Esophagus muscularis mucosa (tissue), 4 donors: ENCODE measurements at regions not wholly inside any gene's neighbourhood (a gene's known extent, or its start where the extent isn't known, plus 50 kb on each side); places are given as distances from the start of the nearest gene placed in this dataset.

Experiments used
- DNase-seq: peaks from one replicate; pipeline ENCODE4 v3.0.0-alpha.2; 2017; ENCODE audit errors: extremely low spot score
- H3K27ac ChIP-seq, 4 donors: fragments of 200-600 bp; sonication (generic); replicated peaks in 1 of 4; 1 replicate in 3 of 4; 2 replicates in 1 of 4; pipeline ENCODE4 v1.5.1; 2016 to 2019; ENCODE audit warnings: mild to moderate bottlenecking in 1 of 4
- H3K27me3 ChIP-seq, 4 donors: fragments of 200-600 bp; sonication (generic); one replicate each; pipeline versions ENCODE4 v1.5.1 to v1.6.0; 2016 to 2019
- H3K36me3 ChIP-seq, 4 donors: fragments of 200-600 bp; sonication (generic); one replicate each; pipeline ENCODE4 v1.5.1; 2016 to 2019
- H3K4me1 ChIP-seq, 4 donors: fragments of 200-600 bp; sonication (generic); one replicate each; pipeline ENCODE4 v1.5.1; 2016 to 2019
- H3K4me3 ChIP-seq, 4 donors: fragments of 200-600 bp; sonication (generic); 1 replicate in 2 of 4; 2 replicates in 2 of 4; pipeline ENCODE4 v1.5.1; 2016 to 2019; ENCODE audit warnings: mild to moderate bottlenecking in 4 of 4, moderate library complexity in 1 of 4
- H3K9me3 ChIP-seq, 4 donors: fragments of 200-600 bp; sonication (generic); 1 replicate in 3 of 4; 2 replicates in 1 of 4; pipeline ENCODE4 v1.5.1; 2016 to 2019
- EP300 ChIP-seq: sonication (generic); formaldehyde crosslinking; IDR thresholded peaks from one replicate; pipeline ENCODE4 v1.6.1; 2017; ENCODE audit warnings: antibody characterized with exemption
- POLR2A ChIP-seq: fragments of 450-650 bp; IDR thresholded peaks from one replicate; pipeline ENCODE4 v1.6.1; 2017; ENCODE audit warnings: antibody characterized with exemption, moderate library complexity, mild to moderate bottlenecking, low read depth
- POLR2AphosphoS5 ChIP-seq, 2 donors: sonication (generic); formaldehyde crosslinking; IDR thresholded peaks; one replicate each; pipeline ENCODE4 v1.6.1; 2017; ENCODE audit warnings: antibody characterized with exemption in 2 of 2
- WGBS: methylation state at CpG from one replicate; pipeline ENCODE4 v1.1.5; 2018; 5-methylcytosine and 5-hydroxymethylcytosine counted together
- intact Hi-C: fragments of 100-400 bp; cut with DNase I; formaldehyde crosslinking; loops from one replicate; pipeline ENCODE4 v1.15.1; 2023
- small RNA-seq, 3 donors: library from RNA; depleted of rRNA; stranded (forward); fragments of <200 nt; gene quantifications; one replicate each; pipeline ENCODE3, GENCODE V24; 2016
- TF ChIP-seq, protein P1 (sequence below), 3 experiments: fragments of 200-600 bp in 2 of 3; fragments of 450-650 bp in 1 of 3; sonication (generic) in 2 of 3; IDR thresholded peaks; one replicate each; pipeline ENCODE4 v1.5.1; 2017 to 2019; ENCODE audit warnings: antibody characterized with exemption in 3 of 3, mild to moderate bottlenecking in 2 of 3, moderate library complexity in 1 of 3

DNA sequence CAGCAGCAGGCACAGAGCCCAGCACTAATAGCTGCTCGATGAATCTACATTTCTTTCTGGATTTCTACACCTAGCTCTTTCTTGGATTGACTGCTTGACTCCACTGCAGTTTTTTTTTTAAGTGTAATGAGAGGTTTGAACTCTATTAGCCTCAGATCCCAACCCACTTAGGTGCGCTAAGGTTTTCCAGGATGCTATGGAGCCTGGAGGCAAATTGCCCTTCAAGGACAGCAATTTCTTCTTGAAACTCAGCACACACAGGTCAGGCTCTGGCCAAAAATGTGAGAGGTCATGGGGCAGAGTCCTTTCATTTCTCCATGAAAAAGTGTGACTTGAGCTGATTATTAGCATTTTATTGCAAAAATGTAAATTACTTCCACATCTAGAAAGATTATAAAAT lies 52.3 kb upstream of the TIAM2 start:
- 93% methylated on average over 2 of the region's 2 CpGs for WGBS
- H3K4me3 ChIP-seq, result no peak overlapping the region
- TF ChIP-seq, protein P1, sequence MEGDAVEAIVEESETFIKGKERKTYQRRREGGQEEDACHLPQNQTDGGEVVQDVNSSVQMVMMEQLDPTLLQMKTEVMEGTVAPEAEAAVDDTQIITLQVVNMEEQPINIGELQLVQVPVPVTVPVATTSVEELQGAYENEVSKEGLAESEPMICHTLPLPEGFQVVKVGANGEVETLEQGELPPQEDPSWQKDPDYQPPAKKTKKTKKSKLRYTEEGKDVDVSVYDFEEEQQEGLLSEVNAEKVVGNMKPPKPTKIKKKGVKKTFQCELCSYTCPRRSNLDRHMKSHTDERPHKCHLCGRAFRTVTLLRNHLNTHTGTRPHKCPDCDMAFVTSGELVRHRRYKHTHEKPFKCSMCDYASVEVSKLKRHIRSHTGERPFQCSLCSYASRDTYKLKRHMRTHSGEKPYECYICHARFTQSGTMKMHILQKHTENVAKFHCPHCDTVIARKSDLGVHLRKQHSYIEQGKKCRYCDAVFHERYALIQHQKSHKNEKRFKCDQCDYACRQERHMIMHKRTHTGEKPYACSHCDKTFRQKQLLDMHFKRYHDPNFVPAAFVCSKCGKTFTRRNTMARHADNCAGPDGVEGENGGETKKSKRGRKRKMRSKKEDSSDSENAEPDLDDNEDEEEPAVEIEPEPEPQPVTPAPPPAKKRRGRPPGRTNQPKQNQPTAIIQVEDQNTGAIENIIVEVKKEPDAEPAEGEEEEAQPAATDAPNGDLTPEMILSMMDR (IDR thresholded peaks at IDR 0.05), result no peak
- TF ChIP-seq EP300, result no peak
- no peak for TF ChIP-seq POLR2AphosphoS5 (IDR thresholded peaks at IDR 0.05)
- TF ChIP-seq POLR2A, result no peak
- no peak overlapping the region for H3K27ac ChIP-seq
- H3K27me3 ChIP-seq, result no peaks in the 10 kb centered on the region
- peaks cover 0 to 8% (median 5%) of the 10 kb centered on the region in 4 donors for H3K4me1 ChIP-seq
- H3K9me3 ChIP-seq, result no peaks in the 10 kb centered on the region
- intact Hi-C loops, result no loop called here
- H3K36me3 ChIP-seq, result peaks cover 0 to 25% (median 15%) of the 10 kb centered on the region in 4 donors
- DNase-seq, result no peak

DNA sequence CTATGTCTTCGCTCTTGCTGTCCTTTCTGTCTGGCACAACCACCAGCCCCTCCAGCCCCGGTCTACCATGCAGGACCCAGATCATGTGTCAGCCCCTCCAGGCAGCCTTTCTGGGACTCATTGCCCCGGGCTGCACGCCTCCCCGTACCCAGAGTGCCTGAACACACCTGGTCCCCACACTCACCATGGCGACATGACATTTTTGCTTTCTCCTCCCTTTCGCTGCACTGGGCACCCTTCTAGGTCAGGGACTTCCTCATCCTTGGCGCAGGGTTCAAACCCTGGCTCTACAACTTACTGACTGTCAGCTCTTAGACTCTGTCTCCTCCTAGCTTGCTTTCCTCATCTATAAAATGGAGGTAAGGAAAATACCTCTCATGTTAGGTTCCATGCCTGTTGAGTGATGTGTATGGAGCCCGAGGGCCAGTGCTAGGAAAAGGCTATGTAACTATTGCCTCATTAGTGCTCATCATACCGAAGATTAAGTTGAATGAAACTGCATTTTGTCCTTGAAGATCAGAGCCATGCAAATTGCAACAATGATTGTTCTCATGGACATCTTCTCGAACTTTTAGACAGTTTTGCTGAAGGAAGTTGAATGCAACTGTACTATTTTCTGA lies 49.7 kb upstream of the TIAM2 start:
- H3K27me3 ChIP-seq, result no peaks in the 10 kb centered on the region
- intact Hi-C loops, result no loop called here
- TF ChIP-seq EP300 (no peak), POLR2AphosphoS5 (IDR thresholded peaks at IDR 0.05) (no peak), POLR2A (no peak)
- TF ChIP-seq, protein P1 (IDR thresholded peaks at IDR 0.05), result no peak

More for the DNA sequence above, 49.7 kb upstream of the TIAM2 start:
- Histone ChIP-seq H3K36me3 (peaks cover 0 to 27% (median 15%) of the 10 kb centered on the region in 4 donors), H3K27ac (no peak overlapping the region), H3K4me3 (no peak overlapping the region), H3K4me1 (no peaks in the 10 kb centered on the region), H3K9me3 (no peaks in the 10 kb centered on the region)
- DNase-seq, result no peak
- 89% methylated on average over 11 of the region's 11 CpGs for WGBS

Small RNA genes lying in the stretch of these regions (small RNA-seq; reads per million reads assigned to genes)
- 0 reads per million in 3 donors for gene RF00096
